HEK293 (cell line): ENCODE measurements at regions not wholly inside any gene's neighbourhood (a gene's known extent, or its start where the extent isn't known, plus 50 kb on each side); places are given as distances from the start of the nearest gene placed in this dataset.

Experiments
- CTCF ChIP-seq: fragments of 450-650 bp; formaldehyde crosslinking; IDR thresholded peaks from 2 replicates; pipeline ENCODE4 v1.5.1; 2016; ENCODE audit warnings: missing biosample characterization, missing genetic modification characterization
- MYNN ChIP-seq: fragments of 450-650 bp; formaldehyde crosslinking; IDR thresholded peaks from 2 replicates; pipeline ENCODE4 v1.5.1; 2016; ENCODE audit warnings: missing biosample characterization, missing genetic modification characterization, borderline replicate concordance
- REST ChIP-seq: fragments of 450-650 bp; formaldehyde crosslinking; IDR thresholded peaks from 2 replicates; pipeline ENCODE4 v1.5.1; 2016; ENCODE audit warnings: missing biosample characterization, missing genetic modification characterization
- SALL2 ChIP-seq: fragments of 450-650 bp; formaldehyde crosslinking; IDR thresholded peaks from 2 replicates; pipeline ENCODE4 v1.5.0; 2017; ENCODE audit warnings: missing biosample characterization, mild to moderate bottlenecking, missing genetic modification characterization, borderline replicate concordance
- ZNF2 ChIP-seq: fragments of 450-650 bp; formaldehyde crosslinking; IDR thresholded peaks from 2 replicates; pipeline ENCODE4 v1.5.1; 2016; ENCODE audit warnings: missing biosample characterization, missing genetic modification characterization
- ZNF274 ChIP-seq, 2 experiments: fragments of 200-500 bp in 1 of 2; fragments of 450-650 bp in 1 of 2; sonication (Bioruptor generic) in 1 of 2; formaldehyde crosslinking in 1 of 2; IDR thresholded peaks; 2 replicates each; pipeline versions ENCODE4 v1.5.1 to v1.6.1; 2014 to 2016; ENCODE audit warnings: borderline replicate concordance in 1 of 2, inconsistent platforms in 1 of 2, low read length in 1 of 2, missing biosample characterization in 1 of 2, missing genetic modification characterization in 1 of 2
- ZNF488 ChIP-seq: fragments of 450-650 bp; formaldehyde crosslinking; IDR thresholded peaks from 2 replicates; pipeline ENCODE4 v1.5.1; 2016; ENCODE audit warnings: missing biosample characterization, missing genetic modification characterization
- ZNF548 ChIP-seq: fragments of 450-650 bp; formaldehyde crosslinking; IDR thresholded peaks from 2 replicates; pipeline ENCODE4 v1.5.1; 2016; ENCODE audit warnings: missing biosample characterization, missing genetic modification characterization
- ZNF768 ChIP-seq: fragments of 450-650 bp; formaldehyde crosslinking; IDR thresholded peaks from 2 replicates; pipeline ENCODE4 v1.5.1; 2018; ENCODE audit warnings: missing biosample characterization, mild to moderate bottlenecking, missing genetic modification characterization
- TF ChIP-seq, protein P1 (sequence below): fragments of 450-650 bp; formaldehyde crosslinking; IDR thresholded peaks from 2 replicates; pipeline ENCODE4 v1.5.1; 2016; ENCODE audit warnings: missing biosample characterization, missing genetic modification characterization
- TF ChIP-seq, protein P2 (sequence below): fragments of 450-650 bp; formaldehyde crosslinking; IDR thresholded peaks from 2 replicates; pipeline ENCODE4 v1.5.1; 2016; ENCODE audit warnings: missing biosample characterization, missing genetic modification characterization
- TF ChIP-seq, protein P3 (sequence below): fragments of 450-650 bp; formaldehyde crosslinking; IDR thresholded peaks from 2 replicates; pipeline ENCODE4 v1.5.1; 2016; ENCODE audit warnings: missing biosample characterization, missing genetic modification characterization

DNA sequence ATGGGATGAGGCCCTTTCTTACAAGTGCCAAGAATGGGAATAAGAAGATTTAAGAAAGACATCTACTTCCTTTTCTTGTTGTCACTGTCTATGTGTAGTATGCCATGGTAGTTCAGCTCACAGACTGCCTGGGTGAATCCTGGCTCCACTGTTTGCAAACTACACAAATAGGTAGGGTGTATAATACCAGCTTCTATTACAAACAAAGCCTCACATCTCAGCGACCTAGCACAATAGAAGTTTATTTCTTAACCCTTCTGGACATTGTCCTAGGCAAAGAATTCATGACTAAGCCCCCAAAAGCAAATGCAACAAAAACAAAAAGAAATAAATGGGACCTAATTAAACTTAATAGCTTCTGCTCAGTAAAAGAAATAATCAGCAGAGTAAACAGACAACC, 74.5 kb downstream of the LINC00237 start:
- TF ChIP-seq CTCF (tag by site-specific recombination) (no peak), ZNF2 (tag by site-specific recombination) (no peak), ZNF488 (tag by site-specific recombination) (no peak), MYNN (tag by site-specific recombination) (no peak), ZNF274 (IDR thresholded peaks at IDR 0.05; ENCODE audit: low read length) (no peak), ZNF274 (tag by site-specific recombination; IDR thresholded peaks at IDR 0.05; ENCODE audit: borderline replicate concordance) (no peak), ZNF548 (tag by site-specific recombination) (no peak), REST (tag by site-specific recombination) (no peak), ZNF768 (tag by site-specific recombination) (no peak), SALL2 (tag by site-specific recombination) (no peak)
- TF ChIP-seq, protein P1, sequence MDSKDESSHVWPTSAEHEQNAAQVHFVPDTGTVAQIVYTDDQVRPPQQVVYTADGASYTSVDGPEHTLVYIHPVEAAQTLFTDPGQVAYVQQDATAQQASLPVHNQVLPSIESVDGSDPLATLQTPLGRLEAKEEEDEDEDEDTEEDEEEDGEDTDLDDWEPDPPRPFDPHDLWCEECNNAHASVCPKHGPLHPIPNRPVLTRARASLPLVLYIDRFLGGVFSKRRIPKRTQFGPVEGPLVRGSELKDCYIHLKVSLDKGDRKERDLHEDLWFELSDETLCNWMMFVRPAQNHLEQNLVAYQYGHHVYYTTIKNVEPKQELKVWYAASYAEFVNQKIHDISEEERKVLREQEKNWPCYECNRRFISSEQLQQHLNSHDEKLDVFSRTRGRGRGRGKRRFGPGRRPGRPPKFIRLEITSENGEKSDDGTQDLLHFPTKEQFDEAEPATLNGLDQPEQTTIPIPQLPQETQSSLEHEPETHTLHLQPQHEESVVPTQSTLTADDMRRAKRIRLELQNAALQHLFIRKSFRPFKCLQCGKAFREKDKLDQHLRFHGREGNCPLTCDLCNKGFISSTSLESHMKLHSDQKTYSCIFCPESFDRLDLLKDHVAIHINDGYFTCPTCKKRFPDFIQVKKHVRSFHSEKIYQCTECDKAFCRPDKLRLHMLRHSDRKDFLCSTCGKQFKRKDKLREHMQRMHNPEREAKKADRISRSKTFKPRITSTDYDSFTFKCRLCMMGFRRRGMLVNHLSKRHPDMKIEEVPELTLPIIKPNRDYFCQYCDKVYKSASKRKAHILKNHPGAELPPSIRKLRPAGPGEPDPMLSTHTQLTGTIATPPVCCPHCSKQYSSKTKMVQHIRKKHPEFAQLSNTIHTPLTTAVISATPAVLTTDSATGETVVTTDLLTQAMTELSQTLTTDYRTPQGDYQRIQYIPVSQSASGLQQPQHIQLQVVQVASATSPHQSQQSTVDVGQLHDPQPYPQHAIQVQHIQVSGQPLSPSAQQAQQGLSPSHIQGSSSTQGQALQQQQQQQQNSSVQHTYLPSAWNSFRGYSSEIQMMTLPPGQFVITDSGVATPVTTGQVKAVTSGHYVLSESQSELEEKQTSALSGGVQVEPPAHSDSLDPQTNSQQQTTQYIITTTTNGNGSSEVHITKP (tag by site-specific recombination), result no peak
- TF ChIP-seq, protein P2, sequence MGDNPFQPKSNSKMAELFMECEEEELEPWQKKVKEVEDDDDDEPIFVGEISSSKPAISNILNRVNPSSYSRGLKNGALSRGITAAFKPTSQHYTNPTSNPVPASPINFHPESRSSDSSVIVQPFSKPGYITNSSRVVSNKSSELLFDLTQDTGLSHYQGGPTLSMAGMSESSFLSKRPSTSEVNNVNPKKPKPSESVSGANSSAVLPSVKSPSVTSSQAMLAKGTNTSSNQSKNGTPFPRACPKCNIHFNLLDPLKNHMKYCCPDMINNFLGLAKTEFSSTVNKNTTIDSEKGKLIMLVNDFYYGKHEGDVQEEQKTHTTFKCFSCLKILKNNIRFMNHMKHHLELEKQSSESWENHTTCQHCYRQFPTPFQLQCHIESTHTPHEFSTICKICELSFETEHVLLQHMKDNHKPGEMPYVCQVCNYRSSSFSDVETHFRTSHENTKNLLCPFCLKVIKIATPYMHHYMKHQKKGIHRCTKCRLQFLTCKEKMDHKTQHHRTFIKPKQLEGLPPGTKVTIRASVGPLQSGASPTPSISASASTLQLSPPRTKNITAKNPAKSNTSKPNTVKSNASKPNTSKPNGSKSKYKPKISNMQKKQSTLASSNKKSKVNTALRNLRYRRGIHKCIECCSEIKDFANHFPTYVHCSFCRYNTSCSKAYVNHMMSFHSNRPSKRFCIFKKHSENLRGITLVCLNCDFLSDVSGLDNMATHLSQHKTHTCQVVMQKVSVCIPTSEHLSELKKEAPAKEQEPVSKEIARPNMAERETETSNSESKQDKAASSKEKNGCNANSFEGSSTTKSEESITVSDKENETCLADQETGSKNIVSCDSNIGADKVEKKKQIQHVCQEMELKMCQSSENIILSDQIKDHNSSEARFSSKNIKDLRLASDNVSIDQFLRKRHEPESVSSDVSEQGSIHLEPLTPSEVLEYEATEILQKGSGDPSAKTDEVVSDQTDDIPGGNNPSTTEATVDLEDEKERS (tag by site-specific recombination), result no peak
- TF ChIP-seq, protein P3, sequence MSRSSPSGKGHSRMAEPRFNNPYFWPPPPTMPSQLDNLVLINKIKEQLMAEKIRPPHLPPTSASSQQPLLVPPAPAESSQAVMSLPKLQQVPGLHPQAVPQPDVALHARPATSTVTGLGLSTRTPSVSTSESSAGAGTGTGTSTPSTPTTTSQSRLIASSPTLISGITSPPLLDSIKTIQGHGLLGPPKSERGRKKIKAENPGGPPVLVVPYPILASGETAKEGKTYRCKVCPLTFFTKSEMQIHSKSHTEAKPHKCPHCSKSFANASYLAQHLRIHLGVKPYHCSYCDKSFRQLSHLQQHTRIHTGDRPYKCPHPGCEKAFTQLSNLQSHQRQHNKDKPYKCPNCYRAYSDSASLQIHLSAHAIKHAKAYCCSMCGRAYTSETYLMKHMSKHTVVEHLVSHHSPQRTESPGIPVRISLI, result no peak
